ENCODE measurements at regions not wholly inside any gene's neighbourhood (a gene's known extent, or its start where the extent isn't known, plus 50 kb on each side); places are given as distances from the start of the nearest gene placed in this dataset.

DNA sequence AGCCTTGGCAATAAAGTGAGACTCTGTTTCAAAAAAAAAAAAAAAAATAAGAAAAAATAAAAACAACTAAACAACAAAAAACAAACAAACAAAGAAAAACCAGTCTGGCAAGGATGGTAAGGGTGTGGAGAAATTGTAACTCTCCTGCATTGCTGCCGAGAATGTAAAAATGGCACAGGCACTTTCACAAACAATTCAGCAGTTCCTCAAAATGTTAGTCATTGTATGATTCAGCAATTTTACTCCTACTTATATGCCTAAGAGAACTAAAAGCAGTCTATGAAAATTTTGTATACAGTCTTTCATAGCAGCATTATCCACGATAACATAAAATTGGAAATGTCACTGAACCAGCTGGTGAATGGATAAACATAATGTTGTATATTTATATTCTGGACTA is 280.4 kb downstream of the CDH9 start:
- H3K36me3 ChIP-seq, result no peaks in the 10 kb centered on the region
- no peaks in the 10 kb centered on the region for H3K9me3 ChIP-seq
- TF ChIP-seq, protein P1, sequence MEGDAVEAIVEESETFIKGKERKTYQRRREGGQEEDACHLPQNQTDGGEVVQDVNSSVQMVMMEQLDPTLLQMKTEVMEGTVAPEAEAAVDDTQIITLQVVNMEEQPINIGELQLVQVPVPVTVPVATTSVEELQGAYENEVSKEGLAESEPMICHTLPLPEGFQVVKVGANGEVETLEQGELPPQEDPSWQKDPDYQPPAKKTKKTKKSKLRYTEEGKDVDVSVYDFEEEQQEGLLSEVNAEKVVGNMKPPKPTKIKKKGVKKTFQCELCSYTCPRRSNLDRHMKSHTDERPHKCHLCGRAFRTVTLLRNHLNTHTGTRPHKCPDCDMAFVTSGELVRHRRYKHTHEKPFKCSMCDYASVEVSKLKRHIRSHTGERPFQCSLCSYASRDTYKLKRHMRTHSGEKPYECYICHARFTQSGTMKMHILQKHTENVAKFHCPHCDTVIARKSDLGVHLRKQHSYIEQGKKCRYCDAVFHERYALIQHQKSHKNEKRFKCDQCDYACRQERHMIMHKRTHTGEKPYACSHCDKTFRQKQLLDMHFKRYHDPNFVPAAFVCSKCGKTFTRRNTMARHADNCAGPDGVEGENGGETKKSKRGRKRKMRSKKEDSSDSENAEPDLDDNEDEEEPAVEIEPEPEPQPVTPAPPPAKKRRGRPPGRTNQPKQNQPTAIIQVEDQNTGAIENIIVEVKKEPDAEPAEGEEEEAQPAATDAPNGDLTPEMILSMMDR (IDR thresholded peaks at IDR 0.05), result no peak
- H3K27ac ChIP-seq, result no peak overlapping the region
- no peak overlapping the region for H3K4me3 ChIP-seq
- intact Hi-C loops (cut with DNase I), result no loop called here
- H3K4me1 ChIP-seq, result no peaks in the 10 kb centered on the region
- ATAC-seq (no peak), DNase-seq (no peak)
- no peaks in the 10 kb centered on the region for H3K27me3 ChIP-seq

DNA sequence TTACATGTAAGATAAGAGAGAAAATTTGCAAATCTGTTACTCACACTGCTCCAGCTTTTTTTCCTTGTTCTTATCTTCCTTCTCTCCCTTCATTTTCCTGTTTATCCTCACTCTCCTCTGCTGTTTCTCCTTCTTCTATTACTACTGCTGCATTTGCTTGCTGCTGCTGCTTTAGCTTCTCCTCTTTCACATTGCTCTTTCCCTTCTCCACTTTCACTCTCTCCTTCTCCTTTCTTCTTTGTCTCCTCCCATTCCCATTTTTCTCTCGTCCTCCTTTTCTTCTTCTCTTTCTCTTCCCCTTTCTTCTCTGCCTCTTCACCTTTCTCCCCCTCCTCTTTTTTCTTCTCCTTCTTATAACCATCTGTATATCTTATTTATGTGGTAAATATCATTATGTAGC is 288.6 kb downstream of the CDH9 start:
- intact Hi-C loops (cut with DNase I), result no loop called here
- no peak for DNase-seq
- Histone ChIP-seq H3K9me3 (no peaks in the 10 kb centered on the region), H3K27ac (no peak overlapping the region), H3K27me3 (no peaks in the 10 kb centered on the region), H3K4me3 (no peak overlapping the region), H3K4me1 (no peaks in the 10 kb centered on the region), H3K36me3 (no peaks in the 10 kb centered on the region)
- no peak for ATAC-seq
- TF ChIP-seq, protein P1 (IDR thresholded peaks at IDR 0.05), result no peak

DNA sequence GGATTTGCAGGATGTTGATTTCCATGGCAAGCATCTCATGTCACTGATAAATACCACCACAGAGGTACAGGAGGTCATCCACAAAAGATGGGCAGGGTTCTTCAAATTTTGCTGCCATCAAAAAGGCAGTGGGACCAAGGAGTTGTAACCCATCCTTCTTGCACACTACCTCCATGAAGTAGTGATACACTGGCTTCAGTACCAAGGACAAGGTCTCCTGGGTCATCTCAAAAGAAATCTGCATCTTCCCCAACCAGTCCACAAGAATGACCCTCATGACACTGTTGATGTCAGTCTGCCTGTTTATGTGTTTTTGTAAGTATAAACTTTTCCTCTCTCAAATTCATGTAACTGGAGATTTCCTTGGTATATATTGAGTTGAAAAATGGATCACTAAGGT is 298.2 kb downstream of the CDH9 start:
- DNase-seq (no peak), ATAC-seq (no peak)
- intact Hi-C loops (cut with DNase I), result no loop called here
- Histone ChIP-seq H3K4me3 (no peak overlapping the region), H3K36me3 (no peaks in the 10 kb centered on the region), H3K4me1 (no peaks in the 10 kb centered on the region), H3K27ac (no peak overlapping the region), H3K9me3 (no peaks in the 10 kb centered on the region), H3K27me3 (no peaks in the 10 kb centered on the region)
- TF ChIP-seq, protein P1 (IDR thresholded peaks at IDR 0.05), result no peak

DNA sequence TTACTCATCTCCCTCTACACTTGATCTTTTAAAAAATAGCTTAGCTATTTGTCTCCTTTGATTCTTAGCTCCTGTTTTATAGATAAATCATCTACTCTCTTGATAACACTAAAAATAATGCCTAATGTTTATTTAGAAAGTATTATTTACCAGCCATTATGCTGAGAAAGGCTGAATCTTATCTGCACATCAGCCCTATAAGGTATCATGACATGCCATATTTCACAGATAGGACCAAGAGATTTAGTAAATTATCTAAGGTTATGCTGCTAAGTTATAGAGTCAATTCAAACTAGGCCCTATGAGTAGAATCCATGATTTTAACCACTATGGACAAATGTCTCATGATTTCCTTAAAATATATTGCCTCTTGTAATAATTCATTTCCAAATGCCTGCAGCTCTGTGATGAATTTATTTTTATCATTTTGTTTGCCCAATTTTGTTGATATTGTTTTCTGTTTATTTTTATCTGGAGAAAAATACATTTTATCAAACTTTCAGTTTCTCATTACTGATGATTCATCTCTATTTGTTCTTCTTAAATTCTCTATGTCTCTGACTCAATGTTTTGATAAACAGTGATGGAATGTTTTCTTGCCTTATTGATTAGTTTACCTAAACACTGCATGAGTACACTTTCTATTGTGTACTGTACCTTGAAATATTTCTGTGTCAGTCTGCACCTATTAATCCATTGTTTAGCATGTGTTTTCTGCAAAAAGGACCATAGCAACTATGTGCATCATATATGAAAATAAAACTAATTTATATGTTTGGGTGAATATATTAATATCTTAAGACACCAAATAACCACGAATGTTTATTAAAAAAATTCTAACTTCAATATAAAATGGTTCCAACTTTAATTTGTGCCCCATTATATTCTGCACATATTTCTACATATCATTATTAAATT is 300.8 kb downstream of the CDH9 start:
- Histone ChIP-seq H3K36me3 (no peaks in the 10 kb centered on the region), H3K4me3 (no peak overlapping the region), H3K9me3 (no peaks in the 10 kb centered on the region), H3K4me1 (no peaks in the 10 kb centered on the region), H3K27me3 (no peaks in the 10 kb centered on the region), H3K27ac (no peak overlapping the region)
- intact Hi-C loops (cut with DNase I), result no loop called here
- TF ChIP-seq, protein P1 (IDR thresholded peaks at IDR 0.05), result no peak
- no peak for DNase-seq
- ATAC-seq, result no peak

DNA sequence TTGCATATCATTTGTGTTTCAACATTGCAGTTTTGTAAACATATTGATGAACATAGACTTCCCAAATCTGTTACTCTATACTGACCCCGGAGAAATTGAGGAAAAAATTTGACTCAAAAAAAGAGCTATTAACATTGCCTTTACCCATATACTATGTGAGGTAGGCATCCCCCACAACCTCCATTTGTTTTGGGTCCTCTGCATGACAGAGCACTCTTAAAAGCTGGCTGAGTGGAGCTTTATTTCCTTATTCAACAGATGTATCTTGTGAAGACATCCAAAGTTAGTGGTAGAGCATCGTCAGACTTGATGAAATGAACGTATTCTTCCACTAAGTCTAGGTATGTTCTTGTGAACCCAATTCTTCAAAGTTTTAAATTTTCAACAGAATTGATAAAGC is 310.5 kb downstream of the CDH9 start:
- intact Hi-C loops (cut with DNase I), result no loop called here
- H3K4me1 ChIP-seq, result no peaks in the 10 kb centered on the region
- ATAC-seq, result no peak
- DNase-seq, result no peak
- H3K27me3 ChIP-seq, result no peaks in the 10 kb centered on the region
- no peaks in the 10 kb centered on the region for H3K36me3 ChIP-seq
- H3K9me3 ChIP-seq, result no peaks in the 10 kb centered on the region
- no peak overlapping the region for H3K4me3 ChIP-seq
- TF ChIP-seq, protein P1 (IDR thresholded peaks at IDR 0.05), result no peak
- H3K27ac ChIP-seq, result no peak overlapping the region
